GM23338 (cell line): ENCODE measurements at regions not wholly inside any gene's neighbourhood (a gene's known extent, or its start where the extent isn't known, plus 50 kb on each side); places are given as distances from the start of the nearest gene placed in this dataset.
"Not testable (repeated sequence)": the region's sequence is repeated elsewhere in the genome, so short reads cannot be mapped to it uniquely, and the experiment has no call there.

Experiments used
- CREB1 ChIP-seq: fragments of 250-450 bp; sonication (Bioruptor Pico); IDR thresholded peaks from 2 replicates; pipeline ENCODE4 v1.5.0; 2020; ENCODE audit warnings: low read depth, mild to moderate bottlenecking, moderate library complexity
- CTCF ChIP-seq, 2 experiments: fragments of 200-600 bp in 1 of 2; sonication (generic) in 1 of 2; conservative IDR thresholded peaks; 2 replicates each; pipeline versions ENCODE4 v1.5.1 to v1.6.1; 2016 to 2017; ENCODE audit warnings: antibody characterized with exemption in 2 of 2, low read depth in 2 of 2, mild to moderate bottlenecking in 2 of 2, moderate library complexity in 1 of 2
- EZH2 ChIP-seq: fragments of 200-600 bp; sonication (generic); IDR thresholded peaks from one replicate; pipeline ENCODE4 v1.8.0; 2017; ENCODE audit warnings: antibody characterized with exemption, mild to moderate bottlenecking, low read depth; ENCODE audit not compliant: unreplicated experiment
- POLR2AphosphoS5 ChIP-seq: IDR thresholded peaks from 2 replicates; pipeline ENCODE4 v1.6.1; 2016; ENCODE audit warnings: antibody characterized with exemption, low read depth
- REST ChIP-seq: IDR thresholded peaks from one replicate; pipeline ENCODE4 v1.6.1; 2018; ENCODE audit warnings: antibody characterized with exemption; ENCODE audit not compliant: unreplicated experiment
- ZNF114 ChIP-seq: fragments of 250-450 bp; sonication (Bioruptor Pico); IDR thresholded peaks from 2 replicates; pipeline ENCODE4 v1.5.0; 2020; ENCODE audit warnings: mild to moderate bottlenecking, moderate library complexity
- ZNF331 ChIP-seq: fragments of 250-450 bp; sonication (Bioruptor Pico); IDR thresholded peaks from 2 replicates; pipeline ENCODE4 v1.5.0; 2020; ENCODE audit warnings: low read depth, mild to moderate bottlenecking, moderate library complexity

GRCh38 chr2:87483093-87483680, 264.7 kb upstream of the PLGLB2 start:
- not testable (repeated sequence) for TF ChIP-seq CTCF (conservative IDR thresholded peaks at IDR 0.05; ENCODE audit: low read depth in 2 of 2); EZH2; ZNF114; REST; ZNF331 (CRISPR knock-in tag); POLR2AphosphoS5; CREB1 (CRISPR knock-in tag)
